HG03045 (cell line): ENCODE measurements at regions not wholly inside any gene's neighbourhood (a gene's known extent, or its start where the extent isn't known, plus 50 kb on each side); places are given as distances from the start of the nearest gene placed in this dataset.

Experiments
- ATAC-seq: cut with Tn5 transposase; IDR thresholded peaks from one replicate; pipeline ENCODE4 v1.9.1; 2021; ENCODE audit warnings: mild to moderate bottlenecking, moderate library complexity; ENCODE audit not compliant: unreplicated experiment

DNA sequence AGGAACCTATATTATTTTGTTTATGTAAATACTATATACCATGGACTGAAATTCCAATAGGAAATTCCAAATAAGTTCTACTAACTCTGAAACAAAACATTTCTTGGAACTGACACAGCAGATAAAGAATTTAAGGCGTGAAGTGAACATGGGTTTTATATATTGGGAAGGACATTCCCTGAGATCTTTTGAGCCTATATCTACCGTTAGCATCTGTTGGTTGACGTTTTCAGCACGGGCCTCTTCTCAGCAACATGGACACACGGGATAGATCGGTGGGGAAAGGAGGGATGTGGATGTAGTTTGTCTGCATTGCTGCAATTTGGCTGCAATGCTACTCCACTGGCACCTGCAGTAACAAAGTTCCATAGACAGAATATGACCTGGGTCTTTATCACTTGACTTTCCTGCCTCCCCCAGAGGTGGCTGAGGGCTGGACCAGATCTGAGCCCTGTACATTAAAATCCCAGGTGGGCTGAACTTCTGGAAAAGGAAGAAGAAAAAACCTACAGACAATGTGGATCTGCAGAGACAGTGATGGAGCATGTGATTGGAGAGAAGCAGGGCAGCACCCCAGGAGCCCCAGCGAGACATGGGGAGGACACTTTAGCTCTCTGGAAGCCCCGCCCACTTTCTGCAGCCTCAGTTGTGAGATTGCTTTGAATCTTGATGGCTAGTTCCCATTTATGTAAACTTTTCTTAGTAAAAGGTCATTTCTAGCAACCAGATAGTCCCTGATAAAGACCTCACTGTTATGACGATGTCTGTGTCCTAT lies 91.2 kb upstream of the CPEB4 start:
- ATAC-seq = no peak

DNA sequence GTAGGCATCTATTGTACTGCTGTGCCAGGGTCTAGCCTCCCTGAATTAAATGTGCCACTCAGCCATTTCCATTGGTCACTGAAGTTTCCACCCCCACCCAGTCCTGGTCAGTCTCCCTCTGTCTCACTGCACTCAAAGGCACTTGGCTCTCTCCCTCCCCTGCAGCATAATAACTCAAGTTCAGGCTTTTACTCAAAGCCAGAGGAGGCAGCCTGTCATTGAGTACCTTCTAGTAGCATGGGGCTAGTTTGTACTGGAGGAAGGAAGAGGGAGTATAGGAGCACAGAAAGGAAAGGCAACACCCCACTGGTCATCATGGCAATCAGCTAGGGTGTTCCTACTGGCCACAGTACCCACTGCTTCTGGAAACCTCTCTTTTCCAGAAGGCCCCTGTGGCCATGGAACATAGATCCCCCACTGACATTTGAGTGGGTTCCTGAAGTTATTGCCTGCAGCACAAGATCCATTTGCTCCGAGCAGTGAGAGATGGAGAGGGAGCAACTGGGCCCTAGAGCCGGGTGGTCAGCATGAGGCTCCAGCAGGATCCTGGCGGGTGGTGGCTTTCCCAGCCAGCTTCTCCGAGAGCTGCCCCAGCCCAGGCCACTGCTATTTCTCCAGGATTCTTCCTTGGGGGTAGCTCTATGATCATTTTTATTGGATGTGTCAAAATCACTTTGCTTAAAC lies 89.9 kb upstream of the CPEB4 start:
- no peak for ATAC-seq

GRCh38 chr5:173800340-173800739 lies 87.8 kb upstream of the CPEB4 start:
- ATAC-seq = no peak

DNA sequence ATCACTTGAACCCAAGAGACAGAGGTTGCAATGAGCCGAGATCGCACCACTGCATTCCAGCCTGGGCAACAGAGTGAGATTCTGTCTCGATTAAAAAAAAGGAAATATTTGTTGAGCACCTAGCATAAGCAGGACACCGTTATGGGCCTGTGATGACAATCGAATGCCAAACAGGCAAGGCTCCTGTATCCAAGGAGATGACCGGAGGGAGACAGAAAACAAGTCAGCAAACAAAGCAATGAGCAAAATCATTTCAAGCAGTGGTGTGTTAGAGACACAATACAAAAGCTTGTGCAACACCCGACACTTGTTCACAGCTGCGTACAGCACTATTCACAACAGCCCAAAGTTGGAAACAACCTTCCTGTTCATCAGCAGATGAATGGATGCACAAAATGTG lies 87.1 kb upstream of the CPEB4 start:
- ATAC-seq = no peak

- ATAC-seq = no peak
Observed at GRCh38 chr5:173802670-173803165, 85.4 kb upstream of the CPEB4 start.

- no peak for ATAC-seq
Observed at GRCh38 chr5:173804579-173804978, 83.6 kb upstream of the CPEB4 start.

- no peak for ATAC-seq
Observed at GRCh38 chr5:173806270-173807035, 81.7 kb upstream of the CPEB4 start.

DNA sequence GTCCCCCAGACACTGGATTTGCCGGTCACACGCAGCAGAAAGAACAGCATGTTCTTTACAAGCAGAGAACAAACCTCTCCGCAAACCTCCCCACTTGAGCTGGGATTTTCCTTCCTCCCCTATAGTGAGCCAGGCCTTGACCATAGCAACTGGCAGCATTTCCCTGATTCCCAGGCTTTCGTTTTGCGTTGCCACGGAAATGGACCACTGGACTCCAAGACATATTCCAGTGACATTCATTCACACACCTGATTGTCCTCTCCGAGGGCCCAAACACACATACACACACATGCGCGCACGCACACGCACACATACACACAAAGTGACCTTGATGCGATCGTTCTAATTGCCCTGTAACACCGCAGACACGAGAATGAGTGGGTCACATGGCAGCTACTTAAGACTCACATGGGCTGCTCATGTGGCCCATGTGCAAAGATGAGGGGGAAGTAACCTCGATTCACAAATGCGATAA lies 80.9 kb upstream of the CPEB4 start:
- ATAC-seq = no peak

DNA sequence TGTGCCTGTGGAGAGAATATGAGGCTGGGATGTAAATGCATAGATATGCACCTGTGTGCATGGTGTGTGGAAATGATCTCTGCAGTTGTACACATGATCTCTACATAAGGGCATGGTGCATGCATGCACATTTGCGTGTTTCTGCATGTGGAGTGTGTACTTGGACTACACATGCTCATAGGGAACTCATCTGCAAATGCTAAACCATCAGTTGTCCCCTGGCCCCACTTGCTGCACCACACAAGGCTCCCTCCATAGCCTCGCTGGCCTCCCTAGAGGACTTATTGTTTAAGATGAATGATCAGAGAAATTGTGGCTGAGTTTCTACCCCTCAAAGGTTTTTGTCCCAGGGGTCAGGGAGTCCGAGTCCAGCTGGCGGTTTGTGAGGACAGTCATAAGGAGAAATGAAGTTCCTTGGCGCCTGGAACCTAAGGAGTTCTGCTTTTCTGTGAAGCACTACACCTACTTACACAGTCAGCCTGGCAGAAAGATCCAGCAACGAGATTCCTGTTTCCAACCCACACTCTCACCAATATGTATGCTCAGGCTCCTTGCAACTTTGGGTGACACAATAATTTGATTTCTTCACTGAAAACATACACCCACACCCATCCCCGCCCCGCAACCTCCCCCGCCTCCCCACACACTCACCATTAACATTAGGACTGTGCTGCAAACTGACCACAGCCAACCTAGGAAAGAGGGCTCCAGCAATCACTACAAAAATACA lies 79.9 kb upstream of the CPEB4 start:
- ATAC-seq = no peak

DNA sequence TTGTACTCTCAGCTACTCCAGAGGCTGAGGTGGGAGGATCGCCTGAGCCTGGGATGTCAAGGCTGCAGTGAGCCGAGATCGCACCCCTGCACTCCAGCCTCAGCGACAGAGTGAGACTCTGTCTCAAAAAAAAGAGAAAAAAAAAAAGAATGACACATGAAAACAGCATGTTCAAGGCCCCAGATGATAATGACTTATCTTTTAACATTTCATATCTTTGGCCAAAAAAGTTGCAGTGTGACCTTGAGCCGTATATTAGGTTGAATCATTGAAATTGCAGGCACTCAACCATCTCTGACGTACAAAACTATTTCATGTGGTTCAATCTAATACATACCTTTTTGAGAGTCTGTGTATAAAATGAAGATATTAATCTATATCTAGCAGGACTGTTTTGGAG lies 79.1 kb upstream of the CPEB4 start:
- no peak for ATAC-seq

GRCh38 chr5:173812811-173813550 lies 75.2 kb upstream of the CPEB4 start:
- no peak for ATAC-seq

DNA sequence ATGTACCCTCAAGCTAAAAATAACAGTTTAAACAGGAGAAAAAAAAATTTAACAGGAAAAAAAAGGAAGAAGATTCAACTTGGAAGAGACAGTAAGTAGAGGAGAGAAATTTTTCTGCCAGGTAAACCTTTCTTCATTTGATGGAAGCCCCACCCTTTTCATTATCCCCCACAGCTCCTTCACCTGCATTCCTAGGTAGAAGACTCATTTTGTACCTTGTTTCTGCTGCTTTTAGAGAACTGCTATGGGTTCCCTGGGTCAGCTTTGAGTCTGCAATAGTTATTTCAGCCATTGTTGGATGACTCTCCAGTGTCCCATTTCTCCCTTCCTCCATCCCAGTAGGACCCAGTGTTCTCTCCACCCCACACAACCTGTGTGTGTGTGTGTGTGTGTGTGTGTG lies 74.1 kb upstream of the CPEB4 start:
- ATAC-seq = no peak

DNA sequence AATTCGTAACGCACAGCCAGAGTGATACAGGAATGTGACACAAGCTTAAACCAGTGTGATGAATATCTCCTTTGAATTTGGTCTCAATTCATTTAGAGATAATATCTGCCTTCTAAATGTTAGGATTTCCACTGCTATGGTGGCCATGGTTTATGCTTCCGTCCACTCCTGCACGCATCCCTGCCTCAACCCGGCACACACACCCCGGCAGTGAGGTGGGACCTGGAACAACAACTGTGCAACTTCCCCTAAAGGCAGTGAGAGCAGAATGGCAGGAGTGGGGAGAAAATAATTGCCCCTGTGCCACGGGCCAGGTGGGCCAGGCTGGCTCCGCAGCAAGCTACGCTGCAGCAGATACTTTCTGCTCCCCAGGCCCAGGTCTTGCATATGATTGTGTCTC lies 72.6 kb upstream of the CPEB4 start:
- ATAC-seq = no peak

DNA sequence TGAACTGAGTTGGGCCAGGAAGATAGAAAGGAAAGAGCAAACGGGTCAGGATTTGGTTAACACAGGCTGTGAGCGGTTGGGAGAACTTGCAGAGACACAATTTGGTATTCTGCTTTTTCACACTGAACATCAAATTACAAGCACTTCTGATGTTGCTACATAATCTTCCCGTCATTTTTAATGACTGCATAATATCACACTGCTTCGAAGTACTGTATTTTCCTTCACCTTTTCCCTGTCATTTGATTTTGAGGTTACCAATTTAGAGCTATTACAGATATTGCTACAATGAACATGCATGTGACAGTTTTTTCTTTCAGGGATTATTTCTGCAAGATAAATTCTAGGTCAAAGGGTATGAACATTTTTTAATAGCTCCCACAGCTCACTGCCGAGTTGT lies 71.4 kb upstream of the CPEB4 start:
- ATAC-seq = no peak

DNA sequence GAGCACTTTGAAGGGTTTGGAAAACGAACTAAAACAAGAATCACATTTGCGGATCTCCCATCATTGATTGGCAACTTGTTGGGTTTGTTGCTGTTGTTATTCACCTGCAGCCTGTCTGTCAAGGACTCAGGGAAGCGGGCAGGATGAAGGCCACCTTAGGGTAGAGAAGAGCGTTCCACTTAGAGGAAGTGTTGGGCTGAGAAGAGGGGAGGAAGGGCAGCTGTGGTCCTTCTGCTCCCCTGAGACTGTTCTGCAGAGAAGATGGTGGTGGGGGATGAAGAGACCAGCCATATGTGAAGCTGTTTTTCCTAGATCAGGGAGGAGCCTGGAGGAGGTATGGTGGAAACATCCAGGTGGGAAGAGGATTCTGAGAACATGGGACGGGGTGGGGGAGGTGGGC lies 70.6 kb upstream of the CPEB4 start:
- ATAC-seq = no peak

DNA sequence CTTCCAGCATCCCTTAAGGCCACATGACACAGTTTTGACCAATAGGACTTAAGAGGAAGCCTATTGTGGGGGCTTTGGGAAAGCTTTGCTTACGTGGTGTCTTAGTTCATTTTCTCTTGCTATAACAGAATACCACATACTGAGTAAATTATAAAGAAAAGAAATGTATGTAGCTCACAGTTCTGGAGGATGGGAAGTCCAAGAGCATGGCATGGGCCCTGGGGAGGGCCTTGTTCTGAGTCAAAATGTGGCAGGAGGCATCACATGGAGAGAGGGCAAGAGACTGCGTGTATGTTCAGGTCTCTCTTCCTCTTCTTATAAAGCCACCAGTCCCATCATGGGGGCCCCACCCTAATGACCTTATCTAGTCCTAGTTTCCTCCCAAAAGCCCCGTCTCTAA lies 68.6 kb upstream of the CPEB4 start:
- ATAC-seq = no peak

DNA sequence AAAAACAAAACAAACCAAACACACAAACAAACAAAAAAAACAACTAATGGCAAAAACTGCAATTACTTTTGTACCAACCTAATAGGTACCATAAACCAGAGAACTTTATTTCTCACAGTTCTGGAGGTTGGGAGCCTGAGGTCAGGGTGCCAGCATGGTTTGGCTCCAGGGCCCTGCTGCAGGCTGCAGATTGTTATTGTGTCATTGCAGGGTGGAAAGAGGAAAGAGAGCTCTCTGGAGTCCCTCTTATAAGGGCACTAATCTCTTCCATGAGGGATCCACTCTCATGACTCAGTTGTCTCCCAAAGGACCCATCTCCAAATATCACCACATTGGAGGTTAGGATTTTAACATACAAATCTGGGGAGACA lies 64.9 kb upstream of the CPEB4 start:
- ATAC-seq = no peak

- no peak for ATAC-seq
Observed at GRCh38 chr5:173823721-173824567, 64.2 kb upstream of the CPEB4 start.

GRCh38 chr5:173825215-173825865 lies 62.8 kb upstream of the CPEB4 start:
- ATAC-seq = no peak
